HG03432 (cell line): ENCODE measurements at regions not wholly inside any gene's neighbourhood (a gene's known extent, or its start where the extent isn't known, plus 50 kb on each side); places are given as distances from the start of the nearest gene placed in this dataset.
"Not testable (repeated sequence)": the region's sequence is repeated elsewhere in the genome, so short reads cannot be mapped to it uniquely, and the experiment has no call there.

Experiments
- ATAC-seq: cut with Tn5 transposase; IDR thresholded peaks from one replicate; pipeline ENCODE4 v1.9.1; 2021; ENCODE audit warnings: mild to moderate bottlenecking, moderate library complexity; ENCODE audit not compliant: unreplicated experiment

DNA sequence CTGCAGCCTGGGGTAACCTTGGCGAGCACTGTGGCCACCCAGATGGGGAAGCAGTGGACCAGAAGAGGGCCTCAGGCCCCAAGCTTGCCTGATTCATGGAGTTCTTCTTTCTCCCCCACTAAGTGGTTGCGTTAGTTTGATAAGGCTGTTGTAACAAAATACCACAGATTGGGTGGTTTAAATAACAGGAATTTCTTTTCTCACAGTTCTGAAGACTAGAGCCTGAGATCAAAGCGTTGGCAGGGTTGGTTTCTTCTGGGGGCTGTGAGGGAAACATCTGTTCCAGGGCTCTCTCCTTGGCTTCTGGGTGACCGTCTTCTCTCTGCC, 105.7 kb upstream of the GATB start:
- ATAC-seq = no peak

DNA sequence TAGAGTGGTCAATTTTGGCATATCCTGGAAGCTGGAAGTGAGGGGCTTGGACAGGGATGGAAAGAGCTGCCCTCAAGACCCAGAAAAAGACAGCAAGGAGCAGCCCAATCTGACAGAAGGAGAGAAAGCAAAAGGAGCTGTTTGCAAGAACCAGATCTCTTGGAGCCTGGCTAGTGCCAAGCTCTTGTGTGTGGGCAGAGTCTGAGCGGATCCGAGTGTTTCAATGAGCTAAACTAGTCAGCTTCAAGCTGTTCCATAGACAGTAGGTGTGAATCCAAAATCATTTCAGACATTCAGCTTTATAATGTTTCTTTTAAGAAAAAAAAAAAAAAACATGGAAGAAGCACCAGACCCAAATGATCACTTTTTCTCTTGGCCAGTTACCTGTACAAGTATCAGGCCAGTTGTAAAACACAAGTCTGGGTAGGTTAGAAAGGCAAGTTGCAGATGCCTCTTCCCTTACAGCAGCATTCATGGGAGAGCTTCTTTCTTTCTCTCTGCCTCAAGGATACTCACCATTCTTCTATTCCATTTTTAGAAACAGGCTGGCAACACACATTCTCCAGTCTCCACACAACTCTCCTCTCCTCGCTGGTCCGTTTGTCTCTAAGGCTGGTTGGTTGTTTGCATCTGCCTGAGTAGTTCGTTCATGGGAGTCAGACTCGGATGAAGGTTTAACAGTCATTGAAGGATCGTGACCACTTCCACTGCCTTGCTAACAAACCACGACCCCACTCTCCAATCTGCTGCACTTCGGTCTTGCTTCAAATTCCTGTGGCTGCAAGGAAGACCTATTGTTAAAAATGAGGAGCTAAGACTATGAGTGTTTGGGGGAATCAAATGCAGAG, 105.2 kb upstream of the GATB start:
- ATAC-seq = no peak

DNA sequence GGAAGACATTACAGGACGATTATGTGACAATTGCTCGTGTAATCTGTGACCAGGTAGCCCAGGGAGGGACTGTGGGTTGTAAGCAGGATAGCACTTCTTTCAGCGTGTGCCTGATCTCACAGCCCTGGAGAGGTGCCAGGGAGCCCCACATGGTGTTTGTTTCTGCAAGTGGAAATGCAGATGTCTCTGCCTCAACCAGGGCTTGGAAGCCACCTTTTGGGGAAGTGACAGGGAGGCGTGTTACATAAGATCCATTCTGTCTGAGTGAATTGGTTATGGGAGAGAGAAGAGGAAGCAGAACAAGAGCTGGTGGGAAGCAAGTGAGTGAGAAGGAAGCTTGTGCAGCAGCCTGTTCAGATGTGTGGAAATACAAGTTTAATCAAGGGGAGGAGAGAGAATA, 104.5 kb upstream of the GATB start:
- no peak for ATAC-seq

- no peak for ATAC-seq
These were observed 103.3 kb upstream of the GATB start for GRCh38 chr4:151864068-151864467.

DNA sequence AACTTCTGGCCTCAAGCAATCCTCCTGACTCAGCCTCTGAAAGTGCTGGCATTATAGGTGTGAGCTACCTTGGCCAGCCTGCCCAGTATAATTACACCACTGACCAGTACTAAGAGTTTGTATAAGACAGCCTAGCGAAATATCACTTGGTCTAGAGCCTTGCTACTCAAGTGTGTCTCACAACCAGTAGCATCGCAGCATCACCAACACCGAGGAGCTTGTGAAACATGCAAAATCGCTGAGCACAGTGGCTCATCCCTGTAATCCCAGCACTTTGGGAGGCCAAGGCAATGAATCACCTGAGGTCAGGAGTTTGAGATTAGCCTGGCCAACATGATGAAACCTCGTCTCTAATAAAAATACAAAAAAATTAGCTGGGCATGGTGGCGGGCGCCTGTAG, 102.0 kb upstream of the GATB start:
- no peak for ATAC-seq

DNA sequence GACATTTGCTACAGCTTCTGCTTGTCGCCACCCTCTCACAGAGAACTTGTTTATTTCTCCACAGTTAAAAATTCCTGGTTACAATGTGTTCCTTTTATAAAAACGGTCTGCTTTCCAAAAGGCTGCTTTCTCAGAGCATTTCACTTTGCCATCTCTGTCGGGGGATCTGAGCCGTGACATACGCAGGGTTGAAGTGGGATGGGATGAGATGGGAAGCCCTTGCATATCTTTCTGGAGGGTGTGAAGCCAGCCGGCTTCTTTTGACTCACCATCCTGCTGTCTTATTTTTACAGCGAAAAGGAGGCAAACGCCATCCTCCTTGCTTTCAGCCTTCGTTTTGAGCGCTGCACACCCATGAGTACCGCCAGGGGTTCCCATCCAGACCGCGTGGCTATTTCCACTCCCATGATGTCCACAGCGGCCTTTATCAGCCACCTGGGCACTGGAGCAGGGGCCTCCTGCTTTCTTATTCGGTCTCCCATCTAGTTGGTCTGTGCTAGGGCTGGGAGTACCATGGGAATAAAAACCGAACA, 99.8 kb upstream of the GATB start:
- ATAC-seq = no peak

GRCh38 chr4:151859641-151860040, 98.8 kb upstream of the GATB start:
- ATAC-seq = no peak

GRCh38 chr4:151858356-151858755, 97.5 kb upstream of the GATB start:
- no peak for ATAC-seq

GRCh38 chr4:151857368-151857767, 96.6 kb upstream of the GATB start:
- no peak for ATAC-seq

- ATAC-seq = no peak
These were observed 94.9 kb upstream of the GATB start for GRCh38 chr4:151855747-151856146.

DNA sequence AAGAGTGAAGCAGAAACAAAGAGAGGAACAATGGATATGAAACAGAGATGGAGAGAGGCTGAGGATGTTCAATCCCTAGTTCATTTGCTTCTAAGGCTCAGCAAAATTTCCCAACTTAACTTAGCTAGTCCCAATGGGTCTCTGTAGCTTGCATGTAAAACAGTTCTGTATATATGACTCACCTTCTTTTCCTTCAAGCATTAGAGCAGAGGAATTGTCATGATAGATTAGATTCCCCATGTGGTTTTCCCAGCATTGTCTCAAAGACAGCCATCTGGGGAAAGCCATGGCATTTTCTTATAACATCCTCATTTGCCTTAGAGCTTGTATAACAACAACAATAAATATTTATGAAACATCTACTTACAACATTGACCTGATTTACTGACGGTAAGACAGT, 93.9 kb upstream of the GATB start:
- no peak for ATAC-seq

DNA sequence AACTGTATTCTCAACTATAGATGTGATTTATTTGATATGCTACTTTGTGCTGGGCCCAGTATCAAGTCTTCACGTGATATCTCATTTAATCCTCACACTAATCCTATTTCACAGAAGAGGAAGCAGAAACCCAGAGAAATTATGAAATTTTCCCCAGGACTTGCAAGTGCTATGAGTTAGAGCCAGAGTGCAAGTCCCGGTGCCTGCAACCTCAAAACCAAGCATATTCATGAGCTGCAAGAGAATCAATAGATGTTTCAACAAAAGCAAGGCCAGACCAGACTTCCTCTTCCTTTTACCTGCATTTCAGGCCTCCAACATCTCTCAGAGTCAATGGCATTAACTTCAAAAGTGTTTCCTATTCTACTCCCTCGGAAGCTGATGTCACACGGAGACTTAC, 92.2 kb upstream of the GATB start:
- ATAC-seq = no peak

DNA sequence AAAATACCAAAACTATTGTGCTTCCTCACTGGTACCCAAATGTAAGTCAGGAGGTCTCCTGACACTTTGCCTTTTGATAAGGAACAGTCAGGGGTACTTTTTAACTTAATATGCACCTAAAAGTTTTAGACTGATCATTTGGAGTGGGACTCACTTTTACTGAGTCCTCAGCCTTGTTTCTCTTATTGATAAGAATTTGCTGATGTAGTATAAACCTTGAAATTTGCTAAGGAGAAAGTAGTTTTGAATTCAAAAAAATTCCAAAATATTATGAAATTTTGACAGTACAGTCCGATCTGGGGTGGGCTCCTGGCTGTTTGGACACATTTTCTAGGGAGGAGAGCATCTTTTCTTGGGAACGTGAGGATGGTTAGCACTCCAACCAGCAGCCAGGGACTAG, 91.4 kb upstream of the GATB start:
- ATAC-seq = no peak

GRCh38 chr4:151851354-151851753, 90.5 kb upstream of the GATB start:
- ATAC-seq = no peak

DNA sequence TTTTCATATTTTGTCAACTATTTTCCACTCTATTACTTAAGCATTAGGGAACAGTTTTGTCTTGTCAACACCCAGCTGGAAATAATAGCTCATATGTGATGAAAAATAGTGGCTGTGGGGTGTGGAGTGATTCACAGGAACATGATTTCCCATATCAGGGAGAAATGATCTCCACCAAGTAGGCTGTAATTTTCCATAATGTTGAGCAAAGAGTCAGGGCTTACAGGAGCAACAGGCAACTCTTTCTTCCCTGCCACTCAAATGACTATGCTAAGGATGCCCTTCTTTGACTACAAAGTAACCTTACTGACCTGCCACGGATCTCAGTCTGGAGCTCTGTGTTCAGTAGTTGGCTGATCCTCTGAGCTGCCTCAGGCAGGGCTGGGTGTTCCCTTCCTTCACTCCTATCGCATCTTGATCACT, 90.0 kb upstream of the GATB start:
- no peak for ATAC-seq

- not testable (repeated sequence) for ATAC-seq
These were observed 84.7 kb upstream of the GATB start for GRCh38 chr4:151845551-151845950.

- ATAC-seq = no peak
These were observed 81.7 kb upstream of the GATB start for GRCh38 chr4:151842430-151843079.

DNA sequence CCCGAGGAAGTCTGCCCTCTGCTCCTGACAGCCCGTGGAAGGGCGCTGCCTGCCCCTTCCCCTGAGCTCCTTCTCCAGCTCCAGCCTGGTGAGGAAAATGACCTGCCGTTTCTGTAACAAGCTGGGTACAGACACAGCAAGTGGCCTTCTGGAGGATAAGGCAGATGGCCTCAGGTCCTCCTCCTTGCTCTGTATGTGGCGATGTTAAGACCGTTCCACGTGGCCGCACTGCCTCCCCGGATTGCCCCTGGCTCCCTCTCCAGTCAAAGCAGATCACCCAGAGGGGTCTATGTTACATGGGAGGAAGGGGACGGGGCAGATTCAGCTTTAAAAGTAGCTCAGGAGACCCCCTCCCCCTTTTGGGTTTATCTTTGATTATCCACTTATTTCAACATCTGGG, 80.3 kb upstream of the GATB start:
- no peak for ATAC-seq

- no peak for ATAC-seq
These were observed 74.7 kb upstream of the GATB start for GRCh38 chr4:151835467-151835866.

- ATAC-seq = no peak
These were observed 72.4 kb upstream of the GATB start for GRCh38 chr4:151833174-151833573.

GRCh38 chr4:151831526-151831925, 70.7 kb upstream of the GATB start:
- ATAC-seq = no peak

DNA sequence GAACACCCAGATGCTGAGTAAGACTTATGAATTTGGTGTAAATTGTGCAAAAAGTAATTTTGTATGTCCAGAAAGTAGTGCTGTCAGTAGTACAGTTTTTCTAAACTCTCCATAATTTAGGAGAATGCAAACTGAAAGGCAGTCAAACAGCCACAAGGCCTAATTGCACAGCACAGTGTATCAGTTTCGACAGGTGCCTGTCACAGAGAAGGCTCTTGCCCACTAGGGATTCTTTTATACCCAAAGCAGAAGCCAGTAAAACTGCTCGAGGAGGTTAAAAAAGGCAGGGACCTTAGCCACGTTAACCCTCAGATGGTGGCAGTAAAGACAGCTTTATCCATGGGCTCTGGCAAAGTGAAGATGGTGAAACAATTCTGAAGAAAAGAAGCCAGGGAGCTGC, 69.4 kb upstream of the GATB start:
- no peak for ATAC-seq
